CMK (cell line): ENCODE measurements at regions not wholly inside any gene's neighbourhood (a gene's known extent, or its start where the extent isn't known, plus 50 kb on each side); places are given as distances from the start of the nearest gene placed in this dataset.

ENCODE experiments used
- DNase-seq: peaks from one replicate; pipeline ENCODE4 v3.0.0-alpha.2; 2010; ENCODE audit warnings: low read depth

GRCh38 chr9:120212153-120212852 is 367.7 kb downstream of the CDK5RAP2 start:
- no peak for DNase-seq

GRCh38 chr9:120210274-120210673 is 369.7 kb downstream of the CDK5RAP2 start:
- no peak for DNase-seq

GRCh38 chr9:120202856-120203654 is 376.9 kb downstream of the CDK5RAP2 start:
- DNase-seq = no peak

GRCh38 chr9:120198027-120198426 is 381.9 kb downstream of the CDK5RAP2 start:
- DNase-seq = no peak

GRCh38 chr9:120197605-120198004 is 382.4 kb downstream of the CDK5RAP2 start:
- DNase-seq = no peak

- DNase-seq = no peak
These were observed 388.8 kb downstream of the CDK5RAP2 start for GRCh38 chr9:120191141-120191540.

GRCh38 chr9:120187758-120188157 is 392.2 kb downstream of the CDK5RAP2 start:
- no peak for DNase-seq

- no peak for DNase-seq
These were observed 393.7 kb downstream of the CDK5RAP2 start for GRCh38 chr9:120186276-120186675.

GRCh38 chr9:120184266-120184665 is 395.7 kb downstream of the CDK5RAP2 start:
- no peak for DNase-seq

GRCh38 chr9:120183615-120184014 is 396.4 kb downstream of the CDK5RAP2 start:
- no peak for DNase-seq

GRCh38 chr9:120182011-120182410 is 398.0 kb downstream of the CDK5RAP2 start:
- DNase-seq = no peak

GRCh38 chr9:120177121-120177520 is 402.8 kb downstream of the CDK5RAP2 start:
- no peak for DNase-seq

GRCh38 chr9:120175031-120175430 is 404.9 kb downstream of the CDK5RAP2 start:
- no peak for DNase-seq

- DNase-seq = no peak
These were observed 418.2 kb downstream of the CDK5RAP2 start for GRCh38 chr9:120161776-120162175.

- DNase-seq = no peak
These were observed 421.7 kb downstream of the CDK5RAP2 start for GRCh38 chr9:120158221-120158620.

GRCh38 chr9:120156376-120156775 is 423.6 kb downstream of the CDK5RAP2 start:
- DNase-seq = no peak

GRCh38 chr9:120153258-120153657 is 426.7 kb downstream of the CDK5RAP2 start:
- no peak for DNase-seq

- no peak for DNase-seq
These were observed 427.7 kb downstream of the CDK5RAP2 start for GRCh38 chr9:120152295-120152694.

- no peak for DNase-seq
These were observed 428.2 kb downstream of the CDK5RAP2 start for GRCh38 chr9:120151806-120152205.

GRCh38 chr9:120151149-120151548 is 428.8 kb downstream of the CDK5RAP2 start:
- DNase-seq = no peak

- DNase-seq = no peak
These were observed 441.0 kb downstream of the CDK5RAP2 start for GRCh38 chr9:120138955-120139354.

GRCh38 chr9:120137186-120137840 is 442.7 kb downstream of the CDK5RAP2 start:
- DNase-seq = no peak

GRCh38 chr9:120136696-120137095 is 443.3 kb downstream of the CDK5RAP2 start:
- no peak for DNase-seq
